ENCODE measurements at regions not wholly inside any gene's neighbourhood (a gene's known extent, or its start where the extent isn't known, plus 50 kb on each side); places are given as distances from the start of the nearest gene placed in this dataset.

DNA sequence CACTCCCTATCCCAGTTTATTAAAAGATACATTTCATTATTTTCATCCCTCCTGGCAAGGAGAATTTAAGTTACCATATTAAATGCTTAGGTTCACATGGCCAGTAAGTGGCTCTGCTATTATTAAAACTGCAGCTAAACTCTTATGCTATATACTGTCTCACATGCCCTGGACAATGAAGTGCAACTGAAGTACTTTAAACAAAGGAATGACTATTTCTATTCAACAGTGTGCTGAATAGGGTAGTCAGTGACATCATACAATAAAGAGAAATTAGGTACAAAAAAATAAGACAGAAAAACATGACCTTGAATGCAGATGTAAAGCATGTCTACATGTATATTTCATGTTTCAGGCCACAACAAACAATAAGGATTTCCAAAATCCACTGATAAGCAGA is 282.6 kb upstream of the SMC2 start:
- POLR2A ChIA-PET, result no interaction called here
- ATAC-seq (ENCODE audit: low read depth) (no peak), DNase-seq (no peak)
- Mint-ChIP-seq H3K27me3 (no peaks in the 10 kb centered on the region), H3K27ac (no peak overlapping the region), H3K9me3 (no peaks in the 10 kb centered on the region), H3K36me3 (no peaks in the 10 kb centered on the region), H3K4me3 (no peak overlapping the region), H3K4me1 (no peaks in the 10 kb centered on the region)

GRCh38 chr9:103816146-103816545 is 278.0 kb upstream of the SMC2 start:
- Mint-ChIP-seq H3K27me3 (no peaks in the 10 kb centered on the region), H3K4me3 (no peak overlapping the region), H3K27ac (no peak overlapping the region), H3K9me3 (no peaks in the 10 kb centered on the region), H3K4me1 (no peaks in the 10 kb centered on the region), H3K36me3 (no peaks in the 10 kb centered on the region)
- no peak for ATAC-seq (ENCODE audit: low read depth)
- no peak for DNase-seq
- POLR2A ChIA-PET, result no interaction called here

GRCh38 chr9:103819936-103820335 is 274.2 kb upstream of the SMC2 start:
- ATAC-seq (ENCODE audit: low read depth) (no peak), DNase-seq (no peak)
- Mint-ChIP-seq H3K9me3 (no peaks in the 10 kb centered on the region), H3K4me1 (no peaks in the 10 kb centered on the region), H3K36me3 (no peaks in the 10 kb centered on the region), H3K27ac (no peak overlapping the region), H3K27me3 (no peaks in the 10 kb centered on the region), H3K4me3 (no peak overlapping the region)
- POLR2A ChIA-PET, result no interaction called here

DNA sequence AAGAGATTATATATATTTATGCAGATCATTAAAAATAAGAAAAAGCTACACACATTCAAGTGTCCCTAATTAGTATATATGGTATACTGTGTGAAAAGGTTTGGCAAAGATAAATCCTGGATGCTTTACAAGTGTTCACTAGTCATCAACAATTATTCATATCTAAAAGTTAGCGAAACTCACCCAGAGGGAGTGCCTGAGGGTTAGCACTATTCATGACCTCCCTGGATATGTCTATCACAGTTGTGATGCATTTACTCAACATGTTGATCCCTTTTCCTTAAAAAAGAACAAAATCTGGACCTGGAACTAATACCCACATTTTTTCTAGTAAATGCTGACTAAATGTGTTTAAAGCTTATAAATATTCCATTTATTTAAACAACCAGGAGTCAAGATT is 273.0 kb upstream of the SMC2 start:
- no peaks in the 10 kb centered on the region for H3K4me1 Mint-ChIP-seq
- no peaks in the 10 kb centered on the region for H3K9me3 Mint-ChIP-seq
- H3K27me3 Mint-ChIP-seq, result no peaks in the 10 kb centered on the region
- H3K36me3 Mint-ChIP-seq, result no peaks in the 10 kb centered on the region
- DNase-seq (no peak), ATAC-seq (ENCODE audit: low read depth) (no peak)
- no peak overlapping the region for H3K27ac Mint-ChIP-seq
- POLR2A ChIA-PET, result no interaction called here
- no peak overlapping the region for H3K4me3 Mint-ChIP-seq

- ATAC-seq (ENCODE audit: low read depth) (no peak), DNase-seq (no peak)
- Mint-ChIP-seq H3K27ac (no peak overlapping the region), H3K4me3 (no peak overlapping the region), H3K4me1 (no peaks in the 10 kb centered on the region), H3K36me3 (no peaks in the 10 kb centered on the region), H3K27me3 (no peaks in the 10 kb centered on the region), H3K9me3 (no peaks in the 10 kb centered on the region)
- POLR2A ChIA-PET, result no interaction called here
Measured at GRCh38 chr9:103837940-103838339, 256.2 kb upstream of the SMC2 start.

GRCh38 chr9:103839197-103839596 is 254.9 kb upstream of the SMC2 start:
- Mint-ChIP-seq H3K4me3 (no peak overlapping the region), H3K27me3 (no peaks in the 10 kb centered on the region), H3K36me3 (no peaks in the 10 kb centered on the region), H3K27ac (no peak overlapping the region), H3K9me3 (no peaks in the 10 kb centered on the region), H3K4me1 (no peaks in the 10 kb centered on the region)
- ATAC-seq (ENCODE audit: low read depth) (no peak), DNase-seq (no peak)
- POLR2A ChIA-PET, result no interaction called here

DNA sequence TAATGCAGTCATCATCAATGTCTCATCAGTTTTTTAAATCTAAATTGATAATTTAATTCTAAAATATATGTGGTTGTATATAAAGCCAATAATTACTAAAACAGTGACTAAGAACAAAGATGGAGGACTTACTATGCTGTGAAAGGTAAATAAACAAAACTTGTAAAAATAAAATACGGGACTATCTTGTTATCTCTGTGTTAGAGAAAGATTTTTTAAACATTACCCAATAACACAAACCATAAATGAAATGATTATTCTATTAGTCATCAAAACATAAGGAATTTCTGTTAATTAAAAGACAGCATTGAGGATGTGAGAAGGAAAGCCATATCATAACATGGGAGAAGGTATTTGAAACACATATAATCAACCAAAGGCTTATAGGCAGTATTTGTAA is 226.2 kb upstream of the SMC2 start:
- H3K27ac Mint-ChIP-seq, result no peak overlapping the region
- ATAC-seq (ENCODE audit: low read depth) (no peak), DNase-seq (no peak)
- no peaks in the 10 kb centered on the region for H3K27me3 Mint-ChIP-seq
- no peaks in the 10 kb centered on the region for H3K9me3 Mint-ChIP-seq
- POLR2A ChIA-PET, result no interaction called here
- H3K4me1 Mint-ChIP-seq, result no peaks in the 10 kb centered on the region
- H3K4me3 Mint-ChIP-seq, result no peak overlapping the region
- no peaks in the 10 kb centered on the region for H3K36me3 Mint-ChIP-seq

DNA sequence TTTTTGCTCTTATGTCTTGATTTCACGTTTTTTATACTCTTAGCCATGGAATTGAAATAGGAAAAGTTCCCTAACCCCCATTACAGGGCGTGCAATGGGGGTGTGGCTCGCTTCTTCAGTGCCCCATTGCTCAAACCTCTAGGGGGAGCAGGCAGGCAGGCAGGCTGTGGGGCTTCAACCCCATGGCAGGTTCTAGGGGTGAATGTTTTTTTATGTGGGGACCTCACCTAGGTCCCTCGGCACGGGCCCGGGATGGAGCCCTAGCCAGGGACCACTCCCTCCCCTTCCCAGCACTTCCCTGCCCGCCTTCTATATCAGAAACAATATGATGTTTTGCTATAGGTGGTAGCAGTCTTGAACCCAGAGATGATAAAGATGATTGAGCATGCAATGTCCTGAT is 221.3 kb upstream of the SMC2 start:
- no peak for DNase-seq
- no peak for ATAC-seq (ENCODE audit: low read depth)
- POLR2A ChIA-PET, result no interaction called here
- Mint-ChIP-seq H3K4me1 (no peaks in the 10 kb centered on the region), H3K9me3 (no peaks in the 10 kb centered on the region), H3K27me3 (no peaks in the 10 kb centered on the region), H3K27ac (no peak overlapping the region), H3K36me3 (no peaks in the 10 kb centered on the region), H3K4me3 (no peak overlapping the region)

DNA sequence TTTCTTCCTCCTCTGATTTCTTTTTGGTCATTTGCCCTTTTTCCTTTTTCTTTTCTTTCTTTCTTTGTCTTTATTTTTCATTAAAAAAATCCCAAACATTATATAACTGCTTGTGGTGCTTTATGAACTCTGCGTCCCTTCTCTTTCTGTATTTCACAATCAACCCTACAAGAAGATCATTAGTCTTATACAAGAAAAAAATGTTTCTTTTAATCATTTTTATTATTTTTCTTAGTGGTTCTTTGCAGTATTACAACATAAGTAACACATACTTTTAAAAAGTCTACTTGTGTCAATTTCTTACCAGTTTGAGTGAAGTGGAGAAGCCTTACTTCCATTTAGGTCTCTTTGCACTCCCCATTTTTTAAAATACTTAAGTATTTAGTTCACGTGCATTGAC is 212.7 kb upstream of the SMC2 start:
- Mint-ChIP-seq H3K4me3 (no peak overlapping the region), H3K27ac (no peak overlapping the region), H3K4me1 (no peaks in the 10 kb centered on the region), H3K9me3 (no peaks in the 10 kb centered on the region), H3K27me3 (peaks cover 2% of the 10 kb centered on the region), H3K36me3 (no peaks in the 10 kb centered on the region)
- POLR2A ChIA-PET, result no interaction called here
- ATAC-seq (ENCODE audit: low read depth), result no peak
- DNase-seq, result no peak

- POLR2A ChIA-PET, result no interaction called here
- ATAC-seq (ENCODE audit: low read depth) (no peak), DNase-seq (no peak)
- no peaks in the 10 kb centered on the region for H3K4me1 Mint-ChIP-seq
- H3K27ac Mint-ChIP-seq, result no peak overlapping the region
- no peaks in the 10 kb centered on the region for H3K9me3 Mint-ChIP-seq
- no peak overlapping the region for H3K4me3 Mint-ChIP-seq
- H3K36me3 Mint-ChIP-seq, result no peaks in the 10 kb centered on the region
- H3K27me3 Mint-ChIP-seq, result no peaks in the 10 kb centered on the region
Measured at GRCh38 chr9:103889989-103890388, 204.1 kb upstream of the SMC2 start.

GRCh38 chr9:103894184-103894583 is 199.9 kb upstream of the SMC2 start:
- H3K36me3 Mint-ChIP-seq, result no peaks in the 10 kb centered on the region
- DNase-seq, result no peak
- no peaks in the 10 kb centered on the region for H3K4me1 Mint-ChIP-seq
- no peaks in the 10 kb centered on the region for H3K9me3 Mint-ChIP-seq
- H3K27ac Mint-ChIP-seq, result no peak overlapping the region
- no peak for ATAC-seq (ENCODE audit: low read depth)
- POLR2A ChIA-PET, result no interaction called here
- H3K27me3 Mint-ChIP-seq, result no peaks in the 10 kb centered on the region
- H3K4me3 Mint-ChIP-seq, result no peak overlapping the region

DNA sequence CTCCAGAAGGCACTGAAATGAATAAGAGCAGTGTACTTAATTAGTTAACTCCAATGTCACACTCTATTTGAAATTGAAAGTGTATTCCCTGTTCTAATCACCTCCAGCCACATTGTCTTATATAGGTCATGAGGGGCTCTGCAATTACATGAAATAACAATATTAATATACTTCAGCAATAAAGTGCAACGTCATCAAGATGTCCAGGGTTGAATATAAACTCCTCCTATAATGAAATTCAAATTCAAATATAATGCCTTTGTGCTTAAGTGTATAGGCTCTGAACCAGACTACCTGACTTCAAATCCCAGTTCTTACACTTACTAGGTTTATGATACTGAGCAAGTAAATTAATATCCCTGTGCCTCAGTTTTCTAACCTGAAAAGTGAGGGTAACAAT is 195.6 kb upstream of the SMC2 start:
- Mint-ChIP-seq H3K4me3 (no peak overlapping the region), H3K4me1 (no peaks in the 10 kb centered on the region), H3K9me3 (no peaks in the 10 kb centered on the region), H3K36me3 (no peaks in the 10 kb centered on the region), H3K27me3 (no peaks in the 10 kb centered on the region), H3K27ac (no peak overlapping the region)
- POLR2A ChIA-PET, result no interaction called here
- ATAC-seq (ENCODE audit: low read depth) (no peak), DNase-seq (no peak)

- H3K4me3 Mint-ChIP-seq, result no peak overlapping the region
- POLR2A ChIA-PET, result no interaction called here
- H3K9me3 Mint-ChIP-seq, result no peaks in the 10 kb centered on the region
- DNase-seq (no peak), ATAC-seq (ENCODE audit: low read depth) (no peak)
- H3K4me1 Mint-ChIP-seq, result no peaks in the 10 kb centered on the region
- H3K36me3 Mint-ChIP-seq, result no peaks in the 10 kb centered on the region
- no peaks in the 10 kb centered on the region for H3K27me3 Mint-ChIP-seq
- no peak overlapping the region for H3K27ac Mint-ChIP-seq
Measured at GRCh38 chr9:103899866-103900265, 194.2 kb upstream of the SMC2 start.

DNA sequence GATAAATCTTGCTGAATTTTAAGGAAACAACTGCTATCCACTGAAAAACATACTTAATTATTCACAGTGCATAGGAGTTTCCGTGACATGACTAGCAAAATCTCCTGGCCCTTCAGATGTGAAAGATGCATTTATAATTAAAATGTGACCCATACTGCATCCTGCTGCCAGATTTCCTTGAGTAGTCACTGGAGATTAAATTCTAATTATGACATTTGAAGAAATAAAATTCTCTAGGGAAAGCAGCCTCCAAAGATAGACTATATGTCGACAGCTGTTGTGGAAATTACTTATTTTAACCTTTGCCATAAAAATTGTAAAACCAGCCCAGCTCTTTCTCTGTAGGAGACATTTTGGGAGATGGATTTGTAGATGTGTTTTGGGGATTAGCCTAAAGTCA is 193.6 kb upstream of the SMC2 start:
- no peaks in the 10 kb centered on the region for H3K27me3 Mint-ChIP-seq
- H3K9me3 Mint-ChIP-seq, result no peaks in the 10 kb centered on the region
- H3K4me3 Mint-ChIP-seq, result no peak overlapping the region
- ATAC-seq (ENCODE audit: low read depth) (no peak), DNase-seq (no peak)
- H3K4me1 Mint-ChIP-seq, result no peaks in the 10 kb centered on the region
- POLR2A ChIA-PET, result no interaction called here
- no peak overlapping the region for H3K27ac Mint-ChIP-seq
- no peaks in the 10 kb centered on the region for H3K36me3 Mint-ChIP-seq

DNA sequence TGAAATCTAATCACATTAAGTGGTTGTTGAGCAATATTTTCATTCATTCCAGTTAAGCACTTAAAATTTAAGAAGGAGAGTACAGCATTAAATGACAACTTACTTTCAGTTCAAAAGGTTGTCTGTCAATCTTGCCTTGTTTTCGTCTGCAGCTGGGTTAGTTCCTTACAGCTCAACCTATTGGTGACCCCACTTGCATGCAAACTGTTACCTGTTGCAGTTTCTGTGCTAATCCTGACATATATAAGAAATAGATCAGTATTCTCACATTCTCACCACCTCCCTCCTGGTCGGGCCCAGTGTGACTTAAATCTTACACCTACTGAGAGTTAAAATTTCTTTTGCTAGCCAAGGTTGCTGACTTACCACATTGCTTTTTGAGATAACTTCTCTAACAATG is 191.8 kb upstream of the SMC2 start:
- Mint-ChIP-seq H3K36me3 (no peaks in the 10 kb centered on the region), H3K27ac (no peak overlapping the region), H3K9me3 (no peaks in the 10 kb centered on the region), H3K4me1 (no peaks in the 10 kb centered on the region), H3K4me3 (no peak overlapping the region), H3K27me3 (no peaks in the 10 kb centered on the region)
- ATAC-seq (ENCODE audit: low read depth) (no peak), DNase-seq (no peak)
- POLR2A ChIA-PET, result no interaction called here
